ENCODE measurements at regions not wholly inside any gene's neighbourhood (a gene's known extent, or its start where the extent isn't known, plus 50 kb on each side); places are given as distances from the start of the nearest gene placed in this dataset.
"Not testable (repeated sequence)": the region's sequence is repeated elsewhere in the genome, so short reads cannot be mapped to it uniquely, and the experiment has no call there.

DNA sequence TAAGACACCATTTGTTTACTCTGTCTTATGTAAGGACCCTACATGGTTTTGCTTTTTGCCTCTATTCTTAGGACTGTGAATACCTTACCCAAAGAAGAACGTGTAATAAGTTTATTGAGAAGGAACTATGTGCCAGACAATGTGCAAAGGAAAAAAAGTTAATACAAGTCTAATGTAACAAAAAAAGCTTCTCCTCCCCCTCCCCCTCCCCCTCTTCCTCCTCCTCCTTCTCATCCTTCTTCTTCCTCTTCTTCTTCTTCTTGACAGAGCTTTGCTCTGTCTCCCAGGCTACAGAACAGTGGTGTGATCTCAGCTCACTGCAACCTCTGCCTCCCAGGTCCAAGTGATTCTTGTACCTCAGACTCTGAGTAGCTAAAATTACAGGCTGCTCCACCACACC is 50.9 kb upstream of the MITF start:
- no peak for ATAC-seq
- H3K9me3 ChIP-seq (ENCODE audit: control insufficient read depth, low read length, poor library complexity, severe bottlenecking), result no peaks in the 10 kb centered on the region
- H3K4me1 Mint-ChIP-seq, result no peaks in the 10 kb centered on the region
- H3K36me3 Mint-ChIP-seq (ENCODE audit: low read depth), result no peaks in the 10 kb centered on the region
- no peak for DNase-seq
- H3K4me3 Mint-ChIP-seq, result no peak overlapping the region
- H3K27ac Mint-ChIP-seq, result no peak overlapping the region
- H3K27me3 Mint-ChIP-seq, result no peaks in the 10 kb centered on the region

DNA sequence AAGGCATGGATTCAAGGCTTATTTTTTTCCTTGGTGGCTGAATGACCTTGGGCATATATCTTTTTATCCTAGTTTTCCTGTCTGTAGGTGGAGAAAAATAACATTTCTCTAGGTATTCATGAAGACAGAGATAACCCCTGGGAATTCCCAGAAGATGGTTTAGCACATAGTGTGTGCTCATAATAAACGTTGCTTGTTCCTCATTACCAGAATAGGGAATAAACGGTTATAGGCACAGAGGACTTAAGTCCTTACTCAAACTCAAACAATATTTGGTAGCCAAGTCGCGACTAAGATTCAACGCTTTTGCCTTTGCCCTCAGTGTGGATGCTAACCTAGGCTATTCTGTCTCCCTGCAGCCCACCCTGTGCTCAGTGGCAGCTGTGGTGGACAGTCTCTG is 51.6 kb upstream of the MITF start:
- Mint-ChIP-seq H3K27me3 (no peaks in the 10 kb centered on the region), H3K4me3 (no peak overlapping the region), H3K27ac (no peak overlapping the region), H3K36me3 (ENCODE audit: low read depth) (no peaks in the 10 kb centered on the region), H3K4me1 (no peaks in the 10 kb centered on the region)
- ATAC-seq (no peak), DNase-seq (no peak)
- H3K9me3 ChIP-seq (ENCODE audit: control insufficient read depth, low read length, poor library complexity, severe bottlenecking), result no peaks in the 10 kb centered on the region

DNA sequence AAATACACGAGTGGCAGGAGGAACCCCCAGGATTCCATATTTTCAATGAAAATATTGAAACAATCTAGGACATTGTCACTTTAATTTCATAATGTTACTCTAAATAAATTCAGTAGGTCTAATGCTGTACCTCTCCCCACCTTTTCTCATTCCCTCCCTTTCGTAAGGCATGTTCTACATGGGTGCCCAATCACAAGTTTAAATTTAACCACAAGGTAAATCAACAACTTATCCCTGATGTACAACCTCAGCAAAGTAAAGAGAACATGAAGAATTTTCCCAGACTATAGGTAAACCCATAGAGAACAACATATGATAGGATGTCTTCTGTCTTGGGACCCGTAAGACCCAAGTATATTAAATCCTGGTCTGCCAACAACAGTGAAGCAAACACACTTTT is 53.2 kb upstream of the MITF start:
- no peak for ATAC-seq
- H3K9me3 ChIP-seq (ENCODE audit: control insufficient read depth, low read length, poor library complexity, severe bottlenecking), result no peaks in the 10 kb centered on the region
- H3K27ac Mint-ChIP-seq, result no peak overlapping the region
- no peak for DNase-seq
- peaks cover 3% of the 10 kb centered on the region for H3K27me3 Mint-ChIP-seq
- no peaks in the 10 kb centered on the region for H3K4me1 Mint-ChIP-seq
- no peaks in the 10 kb centered on the region for H3K36me3 Mint-ChIP-seq (ENCODE audit: low read depth)
- no peak overlapping the region for H3K4me3 Mint-ChIP-seq

DNA sequence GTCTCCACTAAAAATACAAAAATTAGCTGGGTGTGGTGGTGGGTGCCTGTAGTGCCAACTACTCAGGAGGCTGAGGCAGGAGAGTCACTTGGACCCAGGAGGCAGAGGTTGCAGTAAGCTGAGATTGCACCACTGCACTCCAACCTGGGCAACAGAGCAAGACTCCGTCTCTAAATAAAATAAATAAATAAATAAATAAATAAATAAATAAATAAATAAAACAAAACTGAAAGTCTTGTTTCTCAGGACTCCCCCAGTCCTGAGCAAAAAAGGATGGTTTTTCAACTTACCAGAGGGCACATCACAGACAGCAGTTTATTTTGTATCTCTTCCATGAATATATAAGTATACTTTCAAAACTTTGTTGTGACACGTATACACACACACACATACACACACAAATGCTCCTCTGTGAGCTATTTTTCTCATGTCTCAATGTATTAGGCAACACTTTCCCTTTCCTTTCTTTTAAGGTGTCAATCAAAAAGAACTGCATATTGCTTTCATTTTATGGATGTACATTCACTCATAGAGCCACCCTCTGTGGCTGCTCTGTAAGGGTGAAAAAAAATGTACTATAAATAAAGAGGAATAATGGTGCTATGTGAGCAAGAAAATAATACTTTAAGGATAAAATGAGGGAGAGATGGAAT is 54.8 kb upstream of the MITF start:
- Mint-ChIP-seq H3K4me3 (no peak overlapping the region), H3K27me3 (peaks cover 4% of the 10 kb centered on the region), H3K27ac (no peak overlapping the region), H3K36me3 (ENCODE audit: low read depth) (no peaks in the 10 kb centered on the region), H3K4me1 (no peaks in the 10 kb centered on the region)
- no peak for ATAC-seq
- no peaks in the 10 kb centered on the region for H3K9me3 ChIP-seq (ENCODE audit: control insufficient read depth, low read length, poor library complexity, severe bottlenecking)
- DNase-seq, result no peak

DNA sequence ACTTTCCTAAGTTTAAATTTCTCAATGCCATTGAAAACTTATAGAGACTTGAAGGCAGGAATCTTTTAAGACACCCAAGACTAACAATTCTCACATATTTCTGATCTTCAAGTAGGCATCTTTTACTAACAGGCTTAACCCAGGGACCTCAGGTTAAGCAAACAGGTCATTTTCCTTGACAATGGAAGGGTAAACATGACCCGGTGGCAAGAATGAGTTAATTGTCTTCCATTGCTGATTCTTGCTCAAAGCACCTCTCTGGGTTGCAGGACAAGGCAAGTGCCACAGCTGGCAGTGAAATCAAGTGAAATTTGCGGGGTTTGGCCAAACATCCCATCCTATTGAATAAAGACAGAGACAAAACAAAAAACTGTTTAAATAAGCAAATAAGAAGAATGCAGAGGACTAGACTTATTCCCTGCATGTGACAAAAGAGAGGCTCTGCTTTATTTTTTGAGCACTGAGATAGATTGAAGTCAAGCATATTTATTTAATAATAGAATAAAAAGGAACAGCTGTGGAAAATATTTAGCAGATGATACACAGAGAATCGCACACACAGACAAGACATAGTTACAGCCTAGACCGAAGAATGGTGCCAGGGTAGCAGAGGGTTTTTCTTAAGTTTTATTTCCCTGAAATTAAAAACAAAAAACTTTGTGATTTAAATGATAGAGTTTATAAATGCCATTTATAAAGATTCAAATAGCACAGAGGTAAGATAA is 56.0 kb upstream of the MITF start:
- H3K4me3 Mint-ChIP-seq, result no peak overlapping the region
- peaks cover 4% of the 10 kb centered on the region for H3K27me3 Mint-ChIP-seq
- ATAC-seq (no peak), DNase-seq (no peak)
- no peaks in the 10 kb centered on the region for H3K4me1 Mint-ChIP-seq
- H3K9me3 ChIP-seq (ENCODE audit: control insufficient read depth, low read length, poor library complexity, severe bottlenecking), result no peaks in the 10 kb centered on the region
- no peaks in the 10 kb centered on the region for H3K36me3 Mint-ChIP-seq (ENCODE audit: low read depth)
- no peak overlapping the region for H3K27ac Mint-ChIP-seq

DNA sequence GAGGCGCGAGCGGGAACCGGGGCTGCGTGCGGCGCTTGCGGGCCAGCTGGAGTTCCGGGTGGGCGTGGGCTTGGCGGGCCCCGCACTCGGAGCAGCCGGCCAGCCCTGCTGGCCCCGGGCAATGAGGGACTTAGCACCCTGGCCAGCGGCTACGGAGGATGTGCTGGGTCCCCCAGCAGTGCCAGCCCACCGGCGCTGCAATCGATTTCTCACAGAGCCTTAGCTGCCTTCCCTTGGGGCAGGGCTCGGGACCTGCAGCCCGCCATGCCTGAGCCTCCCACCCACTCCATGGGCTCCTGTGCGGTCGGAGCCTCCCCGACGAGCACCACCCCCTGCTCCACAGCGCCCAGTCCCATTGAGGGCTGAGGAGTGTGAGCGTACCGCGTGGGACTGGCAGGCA is 61.8 kb upstream of the MITF start:
- not testable (repeated sequence) for H3K27ac Mint-ChIP-seq; DNase-seq; H3K9me3 ChIP-seq (ENCODE audit: control insufficient read depth, low read length, poor library complexity, severe bottlenecking); ATAC-seq; H3K4me1 Mint-ChIP-seq; H3K27me3 Mint-ChIP-seq; H3K4me3 Mint-ChIP-seq; H3K36me3 Mint-ChIP-seq (ENCODE audit: low read depth)

DNA sequence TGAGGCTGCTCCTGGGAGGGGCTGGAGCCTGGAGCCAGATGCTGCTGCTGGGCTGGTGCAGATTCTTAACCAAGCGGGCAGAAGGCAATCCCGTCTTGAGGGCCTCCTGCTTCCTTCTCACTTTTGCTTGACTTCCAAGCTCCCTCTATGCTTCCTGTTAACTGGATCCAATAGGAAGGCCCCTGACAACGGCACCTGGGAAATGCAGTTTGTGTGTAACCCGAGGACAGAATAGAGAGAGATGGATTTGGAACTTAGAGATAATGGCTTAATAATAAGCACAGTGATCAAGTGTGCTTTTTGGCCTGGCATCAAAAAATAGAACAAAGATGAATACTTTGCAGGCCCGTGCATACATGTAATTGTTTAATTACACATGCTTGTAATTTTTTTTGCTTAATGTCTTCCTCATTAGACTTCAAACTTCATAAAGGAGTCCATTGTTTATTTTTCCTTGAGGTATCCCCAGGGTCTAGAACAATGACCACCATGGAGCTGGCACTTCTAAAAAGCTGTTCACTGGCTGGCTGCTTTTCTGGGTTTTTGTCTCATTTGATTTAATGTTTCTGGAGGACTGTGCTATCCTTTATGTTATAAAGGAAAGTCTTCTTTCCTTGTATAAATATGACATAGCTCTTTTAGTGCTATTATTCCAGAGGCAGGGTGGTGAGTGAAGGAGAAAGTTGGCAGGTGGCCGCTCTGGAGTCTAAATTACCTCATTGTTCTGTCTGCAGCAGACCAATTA is 63.3 kb upstream of the MITF start:
- no peak for ATAC-seq
- no peak overlapping the region for H3K27ac Mint-ChIP-seq

DNA sequence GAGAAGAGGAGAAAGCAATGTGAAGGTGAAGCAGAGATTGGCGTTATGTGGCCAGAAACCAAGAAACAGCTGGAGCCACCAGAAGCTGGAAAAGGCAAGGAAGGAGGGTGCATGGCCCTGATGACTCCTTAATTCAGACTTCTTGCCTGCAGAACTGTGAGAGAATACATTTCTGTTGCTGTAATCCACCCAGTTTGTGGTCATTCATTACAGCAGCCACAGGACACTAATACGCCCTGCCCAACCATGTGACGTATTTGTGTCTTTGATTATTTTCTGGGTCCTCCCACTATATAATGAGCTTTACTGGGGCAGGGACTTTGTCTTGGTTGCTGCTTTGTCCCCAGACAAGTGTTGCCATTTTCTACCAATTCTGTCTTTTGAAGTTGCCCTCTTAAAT is 64.5 kb upstream of the MITF start:
- ATAC-seq (no peak), DNase-seq (no peak)
- Mint-ChIP-seq H3K27me3 (peaks cover 5% of the 10 kb centered on the region), H3K4me3 (no peak overlapping the region), H3K27ac (no peak overlapping the region), H3K4me1 (no peaks in the 10 kb centered on the region), H3K36me3 (ENCODE audit: low read depth) (no peaks in the 10 kb centered on the region)
- no peaks in the 10 kb centered on the region for H3K9me3 ChIP-seq (ENCODE audit: control insufficient read depth, low read length, poor library complexity, severe bottlenecking)

More for the DNA sequence above, 63.3 kb upstream of the MITF start:
- Mint-ChIP-seq H3K4me3 (no peak overlapping the region), H3K4me1 (no peaks in the 10 kb centered on the region), H3K36me3 (ENCODE audit: low read depth) (no peaks in the 10 kb centered on the region), H3K27me3 (peaks cover 5% of the 10 kb centered on the region)
- no peaks in the 10 kb centered on the region for H3K9me3 ChIP-seq (ENCODE audit: control insufficient read depth, low read length, poor library complexity, severe bottlenecking)
- no peak for DNase-seq

DNA sequence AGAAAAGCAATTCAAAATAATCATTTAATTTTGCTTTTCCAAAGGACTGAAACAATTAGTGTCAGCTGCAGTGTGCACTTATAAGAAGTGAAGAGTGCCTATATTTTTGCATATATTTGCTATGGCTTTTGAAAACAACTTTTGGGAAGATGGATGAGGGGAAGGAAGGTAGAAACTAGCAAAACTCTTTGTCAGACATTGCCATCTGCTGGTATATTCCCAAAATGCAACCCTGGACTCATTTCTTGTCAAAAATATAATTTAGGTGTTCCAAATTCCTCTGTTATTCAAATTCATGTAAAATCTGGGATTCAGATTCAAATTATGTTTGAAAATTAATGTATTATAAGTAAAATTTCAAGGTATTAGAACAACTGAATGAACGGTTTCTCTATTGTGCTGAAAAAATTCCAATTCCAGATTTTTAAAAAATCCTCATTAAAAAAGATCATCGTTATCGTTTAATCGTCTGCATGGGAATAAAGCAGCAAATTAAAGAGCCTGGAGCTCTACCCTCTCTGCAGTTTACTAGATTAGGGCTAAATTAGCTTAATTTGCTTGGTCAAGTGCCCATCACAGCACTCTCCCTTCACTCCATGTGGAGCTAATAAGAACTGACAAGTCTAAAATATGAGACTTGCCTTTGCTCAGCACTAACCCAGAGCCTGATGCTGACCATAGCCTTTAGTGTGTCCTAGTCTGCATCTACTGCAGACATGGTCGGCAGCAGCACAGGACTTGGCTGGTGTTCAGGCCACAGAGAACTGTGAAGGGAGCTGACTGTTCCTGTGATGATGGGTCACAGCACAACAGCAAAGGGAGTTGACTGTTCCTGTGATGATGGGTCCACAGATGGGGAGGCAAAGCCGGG is 67.9 kb upstream of the MITF start:
- no peak for DNase-seq
- ATAC-seq, result no peak
- Mint-ChIP-seq H3K4me1 (no peaks in the 10 kb centered on the region), H3K36me3 (ENCODE audit: low read depth) (no peaks in the 10 kb centered on the region), H3K27ac (no peak overlapping the region), H3K4me3 (no peak overlapping the region), H3K27me3 (peaks cover 5% of the 10 kb centered on the region)
- H3K9me3 ChIP-seq (ENCODE audit: control insufficient read depth, low read length, poor library complexity, severe bottlenecking), result no peaks in the 10 kb centered on the region

DNA sequence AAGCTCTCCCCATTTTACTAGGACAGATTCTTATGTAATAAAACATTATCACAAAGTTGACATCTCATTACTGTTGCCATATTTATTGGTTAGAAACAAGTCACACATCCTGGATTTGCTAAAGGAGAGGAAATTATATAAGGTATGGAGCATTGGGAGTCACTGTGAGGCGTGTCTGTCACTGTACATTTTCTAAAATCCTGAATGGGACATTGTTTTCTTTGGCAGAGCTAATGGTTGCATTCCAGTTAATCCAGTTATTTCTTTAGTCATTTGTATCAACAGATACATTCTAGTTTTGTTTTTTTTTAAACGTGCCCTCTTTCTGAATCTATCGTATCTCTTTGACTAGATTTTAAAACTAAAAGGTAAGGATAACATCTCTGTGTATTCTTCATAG is 70.2 kb upstream of the MITF start:
- Mint-ChIP-seq H3K4me3 (no peak overlapping the region), H3K4me1 (no peaks in the 10 kb centered on the region), H3K36me3 (ENCODE audit: low read depth) (no peaks in the 10 kb centered on the region), H3K27ac (no peak overlapping the region), H3K27me3 (peaks cover 9% of the 10 kb centered on the region)
- ATAC-seq, result no peak
- no peak for DNase-seq
- no peaks in the 10 kb centered on the region for H3K9me3 ChIP-seq (ENCODE audit: control insufficient read depth, low read length, poor library complexity, severe bottlenecking)

DNA sequence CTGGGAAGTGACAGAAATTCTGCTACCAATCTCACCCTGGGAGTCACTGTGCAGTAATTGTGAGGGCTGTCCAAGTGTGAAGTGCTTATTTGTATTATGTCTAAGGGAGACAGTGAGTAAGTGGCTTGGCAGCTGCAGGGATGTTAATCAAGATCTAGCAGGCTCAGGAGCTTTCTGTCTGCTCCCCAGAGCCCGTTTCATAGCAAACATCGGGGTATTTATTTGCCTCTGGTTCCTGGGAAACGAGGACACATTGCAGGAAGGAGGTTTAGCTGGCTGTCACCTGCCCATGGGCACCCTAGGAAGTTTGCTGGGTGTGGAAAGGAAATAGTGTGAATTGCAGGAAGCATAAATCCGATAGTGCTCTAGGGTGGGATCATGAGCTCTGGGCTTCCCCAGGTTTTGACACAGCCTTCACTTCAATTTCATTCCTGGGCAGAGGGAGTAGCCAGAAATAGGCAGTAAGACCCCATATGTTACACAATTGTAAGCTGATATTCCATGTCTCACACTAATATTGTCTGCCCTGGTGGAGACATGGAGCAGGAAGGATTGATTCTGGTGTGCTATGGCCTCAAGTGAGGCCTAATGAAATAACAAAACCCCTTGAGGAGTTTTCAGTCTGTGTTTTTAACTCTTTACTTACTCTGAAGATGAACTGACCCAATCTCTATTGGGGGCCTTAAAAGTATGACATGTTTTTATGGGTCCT is 74.1 kb upstream of the MITF start:
- Mint-ChIP-seq H3K27ac (no peak overlapping the region), H3K4me1 (no peaks in the 10 kb centered on the region), H3K27me3 (peaks cover 5% of the 10 kb centered on the region), H3K36me3 (ENCODE audit: low read depth) (no peaks in the 10 kb centered on the region), H3K4me3 (no peak overlapping the region)
- H3K9me3 ChIP-seq (ENCODE audit: control insufficient read depth, low read length, poor library complexity, severe bottlenecking), result no peaks in the 10 kb centered on the region
- ATAC-seq, result no peak
- no peak for DNase-seq

DNA sequence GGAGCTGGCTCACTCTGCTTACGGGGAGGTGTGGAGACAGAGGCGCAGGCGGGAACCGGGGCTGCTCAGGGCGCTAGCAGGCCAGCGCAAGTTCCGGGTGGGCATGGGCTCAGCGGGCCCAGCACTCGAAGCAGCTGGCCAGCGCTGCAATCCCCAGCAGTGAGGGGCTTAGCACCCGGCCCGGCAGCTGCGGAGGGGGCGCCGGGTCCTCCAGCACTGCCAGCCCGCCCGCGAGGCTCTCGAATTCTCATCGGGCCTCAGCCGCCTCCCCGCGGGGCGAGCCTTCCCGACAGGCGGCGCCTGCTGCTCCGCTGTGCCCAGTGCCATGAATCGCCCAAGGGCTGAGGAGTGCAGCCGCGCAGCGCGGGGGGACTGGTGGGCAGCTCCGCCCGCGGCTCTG is 78.6 kb upstream of the MITF start:
- Mint-ChIP-seq H3K27ac (no peak overlapping the region), H3K4me1 (no peaks in the 10 kb centered on the region), H3K27me3 (peaks cover 5% of the 10 kb centered on the region), H3K36me3 (ENCODE audit: low read depth) (no peaks in the 10 kb centered on the region), H3K4me3 (no peak overlapping the region)
- no peaks in the 10 kb centered on the region for H3K9me3 ChIP-seq (ENCODE audit: control insufficient read depth, low read length, poor library complexity, severe bottlenecking)
- ATAC-seq (no peak), DNase-seq (no peak)
